ENCODE measurements at regions not wholly inside any gene's neighbourhood (a gene's known extent, or its start where the extent isn't known, plus 50 kb on each side); places are given as distances from the start of the nearest gene placed in this dataset.

DNA sequence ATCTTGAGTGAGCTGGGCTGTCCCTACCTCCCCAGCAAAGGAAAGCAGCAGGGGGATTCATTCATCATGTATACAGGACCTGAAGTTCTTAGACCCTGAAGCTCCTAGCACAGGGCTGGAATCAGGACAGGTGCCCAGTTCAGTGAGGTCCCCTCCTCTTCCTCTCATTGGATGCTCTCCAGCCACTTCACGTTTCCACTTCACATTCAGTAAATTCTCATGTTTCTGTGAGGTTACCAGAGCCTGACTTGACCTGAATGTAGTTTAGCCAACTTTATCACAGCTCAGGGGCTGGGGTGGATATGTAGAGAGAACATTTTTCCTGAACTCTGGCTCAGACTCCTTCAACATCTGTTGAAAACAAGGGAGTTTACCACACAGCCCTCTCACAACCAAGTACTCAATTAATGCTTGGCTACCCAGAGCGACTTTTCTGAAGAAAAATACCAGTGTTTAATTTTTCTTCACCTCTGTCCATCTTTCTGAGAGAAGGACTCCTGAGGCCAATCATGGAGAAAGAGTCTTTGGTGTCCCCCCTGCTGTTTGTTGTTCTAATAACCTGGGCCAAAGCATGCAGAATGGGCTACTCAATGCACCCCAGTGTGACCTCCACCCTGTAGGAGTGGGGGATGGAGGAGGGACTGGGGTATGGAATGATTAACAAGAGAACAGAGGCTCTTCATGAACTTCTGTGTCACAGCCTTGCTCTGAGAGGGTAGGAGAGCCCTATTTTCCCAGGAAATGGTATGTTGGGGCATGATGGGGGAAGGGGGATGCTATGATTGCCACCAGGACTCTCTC is 108.3 kb upstream of the FGGY start:
- no peak overlapping the region for H2AFZ ChIP-seq (ENCODE audit: low read depth, low read length)
- no peaks in the 10 kb centered on the region for H3K27me3 ChIP-seq (ENCODE audit: insufficient read depth, low read depth, low read length)
- no peaks in the 10 kb centered on the region for H3K9me2 ChIP-seq (ENCODE audit: insufficient read depth, low read length)
- no peak overlapping the region for H3K9ac ChIP-seq (ENCODE audit: low read length)
- no peaks in the 10 kb centered on the region for H3K36me3 ChIP-seq (ENCODE audit: insufficient read depth, low read length)
- H3K4me3 ChIP-seq (ENCODE audit: low read length), result no peak overlapping the region
- no peaks in the 10 kb centered on the region for H3K9me3 ChIP-seq (ENCODE audit: low read length)
- no peaks in the 10 kb centered on the region for H3F3A ChIP-seq (ENCODE audit: insufficient read depth, low read length, poor library complexity, severe bottlenecking)
- no peak overlapping the region for H3K4me2 ChIP-seq (ENCODE audit: low read length)
- no peaks in the 10 kb centered on the region for H4K20me1 ChIP-seq (ENCODE audit: insufficient read depth)
- H3K27ac ChIP-seq (ENCODE audit: low read length), result no peak overlapping the region
- no peaks in the 10 kb centered on the region for H3K79me2 ChIP-seq (replicated peaks; ENCODE audit: insufficient read depth, low read length)
- no peak for TF ChIP-seq POLR2AphosphoS5 (IDR thresholded peaks at IDR 0.05)
- TF ChIP-seq TAF1 (IDR thresholded peaks at IDR 0.05; ENCODE audit: low read depth), result no peak
- TF ChIP-seq EP300 (conservative IDR thresholded peaks at IDR 0.05; ENCODE audit: poor library complexity, severe bottlenecking), result no peak
- no peak for TF ChIP-seq SMC3 (conservative IDR thresholded peaks at IDR 0.05; ENCODE audit: poor library complexity)
- TF ChIP-seq, protein P1, sequence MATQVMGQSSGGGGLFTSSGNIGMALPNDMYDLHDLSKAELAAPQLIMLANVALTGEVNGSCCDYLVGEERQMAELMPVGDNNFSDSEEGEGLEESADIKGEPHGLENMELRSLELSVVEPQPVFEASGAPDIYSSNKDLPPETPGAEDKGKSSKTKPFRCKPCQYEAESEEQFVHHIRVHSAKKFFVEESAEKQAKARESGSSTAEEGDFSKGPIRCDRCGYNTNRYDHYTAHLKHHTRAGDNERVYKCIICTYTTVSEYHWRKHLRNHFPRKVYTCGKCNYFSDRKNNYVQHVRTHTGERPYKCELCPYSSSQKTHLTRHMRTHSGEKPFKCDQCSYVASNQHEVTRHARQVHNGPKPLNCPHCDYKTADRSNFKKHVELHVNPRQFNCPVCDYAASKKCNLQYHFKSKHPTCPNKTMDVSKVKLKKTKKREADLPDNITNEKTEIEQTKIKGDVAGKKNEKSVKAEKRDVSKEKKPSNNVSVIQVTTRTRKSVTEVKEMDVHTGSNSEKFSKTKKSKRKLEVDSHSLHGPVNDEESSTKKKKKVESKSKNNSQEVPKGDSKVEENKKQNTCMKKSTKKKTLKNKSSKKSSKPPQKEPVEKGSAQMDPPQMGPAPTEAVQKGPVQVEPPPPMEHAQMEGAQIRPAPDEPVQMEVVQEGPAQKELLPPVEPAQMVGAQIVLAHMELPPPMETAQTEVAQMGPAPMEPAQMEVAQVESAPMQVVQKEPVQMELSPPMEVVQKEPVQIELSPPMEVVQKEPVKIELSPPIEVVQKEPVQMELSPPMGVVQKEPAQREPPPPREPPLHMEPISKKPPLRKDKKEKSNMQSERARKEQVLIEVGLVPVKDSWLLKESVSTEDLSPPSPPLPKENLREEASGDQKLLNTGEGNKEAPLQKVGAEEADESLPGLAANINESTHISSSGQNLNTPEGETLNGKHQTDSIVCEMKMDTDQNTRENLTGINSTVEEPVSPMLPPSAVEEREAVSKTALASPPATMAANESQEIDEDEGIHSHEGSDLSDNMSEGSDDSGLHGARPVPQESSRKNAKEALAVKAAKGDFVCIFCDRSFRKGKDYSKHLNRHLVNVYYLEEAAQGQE (IDR thresholded peaks at IDR 0.05; ENCODE audit: borderline replicate concordance), result no peak
- TF ChIP-seq EZH2 (IDR thresholded peaks at IDR 0.05; ENCODE audit: borderline replicate concordance, insufficient read depth, low read length, poor library complexity, severe bottlenecking), result no peak

DNA sequence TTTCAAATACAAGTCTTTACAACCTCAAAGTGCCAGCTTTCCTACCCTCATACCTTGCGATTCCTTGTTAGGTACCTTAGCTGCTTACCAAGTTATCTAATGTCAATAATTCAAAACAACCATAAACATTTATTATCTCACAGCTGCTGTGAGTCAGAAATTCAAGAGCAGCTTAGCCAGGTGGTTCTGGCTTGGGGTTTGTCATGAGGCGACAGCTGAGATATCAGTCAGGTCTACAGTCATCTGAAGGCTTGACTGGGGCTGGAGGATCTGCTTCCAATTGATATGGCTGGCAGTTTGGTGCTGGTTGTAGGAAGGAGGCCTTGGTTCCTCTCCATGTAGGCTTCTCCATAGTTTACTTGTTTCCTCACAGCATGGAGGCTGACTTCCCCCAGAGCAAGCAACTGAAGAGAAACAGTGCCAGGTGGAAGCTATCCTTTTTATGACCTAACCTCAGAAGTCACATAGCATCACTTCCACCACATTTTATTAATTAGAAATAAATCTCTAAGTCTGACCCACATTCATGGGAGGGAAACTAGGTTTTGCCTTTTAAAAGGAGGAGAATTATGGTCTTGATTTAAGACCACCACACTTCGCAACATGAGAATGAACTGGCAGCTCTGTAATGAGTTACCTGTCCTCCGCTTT is 103.3 kb upstream of the FGGY start:
- Histone ChIP-seq H3K79me2 (replicated peaks; ENCODE audit: insufficient read depth, low read length) (no peaks in the 10 kb centered on the region), H3K9me2 (ENCODE audit: insufficient read depth, low read length) (no peaks in the 10 kb centered on the region), H2AFZ (ENCODE audit: low read depth, low read length) (no peak overlapping the region), H3K9me3 (ENCODE audit: low read length) (no peaks in the 10 kb centered on the region), H3K4me3 (ENCODE audit: low read length) (no peak overlapping the region), H4K20me1 (ENCODE audit: insufficient read depth) (no peaks in the 10 kb centered on the region), H3K27me3 (ENCODE audit: insufficient read depth, low read depth, low read length) (no peaks in the 10 kb centered on the region), H3F3A (ENCODE audit: insufficient read depth, low read length, poor library complexity, severe bottlenecking) (no peaks in the 10 kb centered on the region), H3K27ac (ENCODE audit: low read length) (no peak overlapping the region), H3K9ac (ENCODE audit: low read length) (no peak overlapping the region), H3K36me3 (ENCODE audit: insufficient read depth, low read length) (no peaks in the 10 kb centered on the region), H3K4me2 (ENCODE audit: low read length) (no peak overlapping the region)
- no peak for TF ChIP-seq TAF1 (IDR thresholded peaks at IDR 0.05; ENCODE audit: low read depth)
- no peak for TF ChIP-seq SMC3 (conservative IDR thresholded peaks at IDR 0.05; ENCODE audit: poor library complexity)
- no peak for TF ChIP-seq RAD21 (conservative IDR thresholded peaks at IDR 0.05)
- TF ChIP-seq EP300 (conservative IDR thresholded peaks at IDR 0.05; ENCODE audit: poor library complexity, severe bottlenecking), result no peak
- TF ChIP-seq EZH2 (IDR thresholded peaks at IDR 0.05; ENCODE audit: borderline replicate concordance, insufficient read depth, low read length, poor library complexity, severe bottlenecking), result no peak
- TF ChIP-seq, protein P1 (IDR thresholded peaks at IDR 0.05; ENCODE audit: borderline replicate concordance), result no peak
- TF ChIP-seq POLR2AphosphoS5 (IDR thresholded peaks at IDR 0.05), result no peak
